SK-N-SH (cell line): ENCODE measurements at regions not wholly inside any gene's neighbourhood (a gene's known extent, or its start where the extent isn't known, plus 50 kb on each side); places are given as distances from the start of the nearest gene placed in this dataset.

ENCODE experiments used
- CTCF ChIA-PET: fragments of 300-600, 350-600 bp; formaldehyde crosslinking; extraction: SDS; loops from one replicate; lab custom pipeline; 2021; lab: Yijun Ruan, JAX
- POLR2A ChIA-PET: fragments of 350-600 bp; sonication (Branson Sonifier 250); formaldehyde crosslinking; extraction: SDS; loops from one replicate; lab custom pipeline; 2020; ENCODE audit warnings: antibody characterized with exemption, inconsistent platforms; lab: Yijun Ruan, JAX
- DNase-seq: peaks from one replicate; pipeline ENCODE4 v3.0.0; 2012
- H2AFZ ChIP-seq: fragments of 200-600 bp; sonication (generic); 2 replicates; pipeline ENCODE4 v1.8.1; 2016; ENCODE audit warnings: antibody characterized with exemption, mild to moderate bottlenecking, low read depth
- H3F3A ChIP-seq: fragments of 200-600 bp; sonication (generic); replicated peaks from 2 replicates; pipeline ENCODE3; 2016; ENCODE audit warnings: antibody characterized with exemption, mild to moderate bottlenecking; ENCODE audit not compliant: insufficient read depth
- H3K27ac ChIP-seq, 2 experiments: fragments of 200-500 bp in 1 of 2; fragments of 200-600 bp in 1 of 2; sonication (Bioruptor generic) in 1 of 2; sonication (generic), shearing (Covaris generic) in 1 of 2; 2 replicates each; pipeline versions ENCODE4 v1.5.1 to v1.6.1; 2014 to 2016; ENCODE audit warnings: low read depth in 2 of 2, inconsistent platforms in 1 of 2, low read length in 1 of 2, mild to moderate bottlenecking in 1 of 2, mixed read lengths in 1 of 2
- H3K27me3 ChIP-seq: fragments of 200-600 bp; sonication (generic), shearing (Covaris generic); 2 replicates; pipeline ENCODE4 v1.6.1; 2016; ENCODE audit warnings: mixed run types; ENCODE audit not compliant: insufficient read depth
- H3K36me3 ChIP-seq, 2 experiments: fragments of 200-500 bp in 1 of 2; fragments of 200-600 bp in 1 of 2; sonication (Bioruptor generic) in 1 of 2; sonication (generic) in 1 of 2; replicated peaks in 1 of 2; 2 replicates each; pipeline versions ENCODE3 to v1.5.1; 2014 to 2016; ENCODE audit warnings: low read length in 1 of 2, mild to moderate bottlenecking in 1 of 2; ENCODE audit not compliant: insufficient read depth in 2 of 2, control insufficient read depth in 1 of 2
- H3K4me1 ChIP-seq, 2 experiments: fragments of 200-500 bp in 1 of 2; fragments of 200-600 bp in 1 of 2; sonication (Bioruptor generic) in 1 of 2; sonication (generic), shearing (Covaris generic) in 1 of 2; 2 replicates each; pipeline versions ENCODE4 v1.5.1 to v1.6.1; 2014 to 2016; ENCODE audit warnings: low read depth in 1 of 2, low read length in 1 of 2, mixed run types in 1 of 2; ENCODE audit not compliant: insufficient read depth in 2 of 2, control insufficient read depth in 1 of 2
- H3K4me2 ChIP-seq: fragments of 200-600 bp; sonication (generic), shearing (Covaris generic); 2 replicates; pipeline ENCODE4 v1.6.1; 2017; ENCODE audit warnings: mixed run types
- H3K4me3 ChIP-seq, 2 experiments: fragments of 200-500 bp in 1 of 2; fragments of 200-600 bp in 1 of 2; sonication (Bioruptor generic) in 1 of 2; sonication (generic), shearing (Covaris generic) in 1 of 2; 2 replicates each; pipeline versions ENCODE4 v1.5.1 to v1.8.1; 2014 to 2016; ENCODE audit warnings: low read depth in 2 of 2, inconsistent platforms in 1 of 2, low read length in 1 of 2, mild to moderate bottlenecking in 1 of 2, mixed read lengths in 1 of 2, moderate library complexity in 1 of 2
- H3K79me2 ChIP-seq: fragments of 200-600 bp; sonication (generic); 2 replicates; pipeline ENCODE4 v1.8.1; 2017; ENCODE audit warnings: mild to moderate bottlenecking; ENCODE audit not compliant: insufficient read depth
- H3K9ac ChIP-seq: fragments of 200-600 bp; sonication (generic); 2 replicates; pipeline ENCODE4 v1.6.1; 2017; ENCODE audit warnings: mixed run types
- H3K9me2 ChIP-seq: fragments of 200-600 bp; sonication (generic); 2 replicates; pipeline ENCODE4 v1.6.1; 2017; ENCODE audit warnings: mixed run types
- H3K9me3 ChIP-seq: fragments of 200-600 bp; sonication (generic); 2 replicates; pipeline ENCODE4 v1.6.1; 2017; ENCODE audit warnings: mixed run types, mild to moderate bottlenecking, moderate library complexity
- H4K20me1 ChIP-seq: fragments of 200-600 bp; sonication (generic); 2 replicates; pipeline ENCODE4 v1.6.1; 2017; ENCODE audit warnings: mild to moderate bottlenecking, mixed run types; ENCODE audit not compliant: insufficient read depth
- ELF1 ChIP-seq: IDR thresholded peaks from 2 replicates; pipeline ENCODE4 v1.4.0; 2012
- EP300 ChIP-seq, 2 experiments: IDR thresholded peaks; 2 replicates each; pipeline versions ENCODE4 v1.4.0 to v1.6.1; 2012; ENCODE audit warnings: borderline replicate concordance in 1 of 2, low read depth in 1 of 2, low read length in 1 of 2
- EZH2phosphoT487 ChIP-seq: fragments of 200-600 bp; sonication (generic); IDR thresholded peaks from 2 replicates; pipeline ENCODE4 v1.6.1; 2017; ENCODE audit warnings: low read depth, mixed run types, mild to moderate bottlenecking, antibody characterized with exemption, moderate library complexity, borderline replicate concordance
- FOXJ3 ChIP-seq: sonication (generic); formaldehyde crosslinking; IDR thresholded peaks from 2 replicates; pipeline ENCODE4 v1.5.1; 2020; ENCODE audit warnings: mild to moderate bottlenecking, missing genetic modification reagents
- FOXM1 ChIP-seq: IDR thresholded peaks from 2 replicates; pipeline ENCODE4 v1.4.0; 2012; ENCODE audit warnings: low read depth, mild to moderate bottlenecking
- GABPA ChIP-seq: IDR thresholded peaks from 2 replicates; pipeline ENCODE4 v1.4.0; 2012; ENCODE audit warnings: low read depth, mild to moderate bottlenecking
- GATA2 ChIP-seq: sonication (generic); formaldehyde crosslinking; IDR thresholded peaks from 2 replicates; pipeline ENCODE4 v1.5.0; 2020; ENCODE audit warnings: mild to moderate bottlenecking, missing genetic modification reagents
- IRF3 ChIP-seq: fragments of 150-350 bp; IDR thresholded peaks from 2 replicates; pipeline ENCODE4 v1.6.1; 2016; ENCODE audit warnings: mild to moderate bottlenecking, low read depth, low read length
- JUND ChIP-seq: IDR thresholded peaks from 2 replicates; pipeline ENCODE4 v1.4.0; 2012
- NFIC ChIP-seq: IDR thresholded peaks from 2 replicates; pipeline ENCODE4 v1.4.0; 2012; ENCODE audit warnings: borderline replicate concordance
- NRF1 ChIP-seq: IDR thresholded peaks from 2 replicates; pipeline ENCODE4 v1.6.1; 2012; ENCODE audit warnings: low read depth, mild to moderate bottlenecking, low read length
- RFX5 ChIP-seq: IDR thresholded peaks from 2 replicates; pipeline ENCODE4 v1.6.1; 2012; ENCODE audit warnings: mild to moderate bottlenecking, improper control_type of control experiment, low read length
- TAF1 ChIP-seq: IDR thresholded peaks from 2 replicates; pipeline ENCODE4 v1.6.1; 2012; ENCODE audit warnings: low read depth, mild to moderate bottlenecking, low read length, moderate library complexity, borderline replicate concordance
- TCF12 ChIP-seq: IDR thresholded peaks from 2 replicates; pipeline ENCODE4 v1.4.0; 2012
- USF2 ChIP-seq: fragments of 150-350 bp; IDR thresholded peaks from 2 replicates; pipeline ENCODE4 v1.6.1; 2017; ENCODE audit warnings: antibody characterized with exemption, low read length, low read depth, borderline replicate concordance
- YY1 ChIP-seq: IDR thresholded peaks from 2 replicates; pipeline ENCODE4 v1.4.0; 2012; ENCODE audit warnings: low read depth, mild to moderate bottlenecking
- WGBS: methylation state at CpG from one replicate; pipeline ENCODE4 v1.1.6; 2017; ENCODE audit warnings: low lambda C conversion rate; 5-methylcytosine and 5-hydroxymethylcytosine counted together
- TF ChIP-seq, protein P1 (sequence below): fragments of 200-600 bp; sonication (generic); IDR thresholded peaks from 2 replicates; pipeline ENCODE4 v1.6.1; 2017; ENCODE audit warnings: antibody characterized with exemption, mild to moderate bottlenecking, moderate library complexity
- TF ChIP-seq, protein P2 (sequence below): IDR thresholded peaks from 2 replicates; pipeline ENCODE4 v1.4.0; 2012; ENCODE audit warnings: low read depth, borderline replicate concordance
- TF ChIP-seq, protein P3 (sequence below): IDR thresholded peaks from 2 replicates; pipeline ENCODE4 v1.4.0; 2012; ENCODE audit warnings: low read depth
- TF ChIP-seq, protein P4 (sequence below): IDR thresholded peaks from 2 replicates; pipeline ENCODE4 v1.6.1; 2012; ENCODE audit warnings: mild to moderate bottlenecking, low read depth, low read length, moderate library complexity

DNA sequence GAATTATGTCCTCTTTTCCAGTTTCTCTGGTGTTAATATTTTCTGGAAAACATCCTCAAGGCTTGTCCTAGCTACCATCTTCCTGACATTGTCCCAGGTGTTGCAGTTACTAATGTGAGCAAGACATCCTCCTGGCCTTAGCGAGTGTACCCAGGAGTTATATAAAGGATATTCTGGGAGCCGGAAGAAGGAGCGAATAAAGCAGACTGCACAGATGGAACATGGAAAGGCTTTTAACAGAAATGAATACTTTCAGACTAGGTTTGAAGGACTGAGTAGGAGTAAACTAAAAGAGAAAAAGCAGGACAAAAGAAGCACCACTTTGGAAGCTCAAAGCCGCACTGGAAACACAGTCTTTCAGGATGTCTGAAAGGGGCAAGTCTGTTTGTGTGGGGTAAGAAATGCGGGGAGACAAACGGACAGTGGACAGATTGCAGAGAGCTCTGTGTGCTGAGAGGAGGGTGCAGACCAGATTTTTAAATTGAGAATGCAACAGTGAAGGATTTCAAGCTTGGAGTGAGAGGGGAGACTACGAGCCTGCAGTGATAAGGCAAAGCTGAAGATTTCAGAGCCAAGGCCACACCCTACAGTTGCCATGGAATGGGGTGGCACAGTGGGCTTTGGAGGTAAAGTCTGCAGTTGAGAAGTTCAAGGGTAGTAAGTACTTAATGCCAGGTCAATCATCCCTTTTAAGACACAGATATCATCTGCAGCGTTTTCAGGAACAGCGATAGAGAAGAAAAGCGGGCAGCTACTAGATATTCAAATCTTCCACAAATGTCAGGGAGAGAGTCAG lies 94.1 kb upstream of the TAF11L2 start:
- H3K9ac ChIP-seq: no peak overlapping the region
- H3K9me2 ChIP-seq: no peaks in the 10 kb centered on the region
- no peak overlapping the region for H3K27ac ChIP-seq
- H2AFZ ChIP-seq: no peak overlapping the region
- 73% methylated on average over 10 of the region's 10 CpGs for WGBS
- H3K4me2 ChIP-seq: no peak overlapping the region
- POLR2A ChIA-PET: no interaction called here
- H4K20me1 ChIP-seq: no peaks in the 10 kb centered on the region
- H3F3A ChIP-seq: no peaks in the 10 kb centered on the region
- no peaks in the 10 kb centered on the region for H3K36me3 ChIP-seq
- H3K79me2 ChIP-seq: no peaks in the 10 kb centered on the region
- CTCF ChIA-PET: interaction anchor here (1.3 kb wide), 1 partner anchor 9 kb away, joined by 4 read pairs; no protein-coding TSS in a partner anchor
- H3K9me3 ChIP-seq: no peaks in the 10 kb centered on the region
- H3K4me1 ChIP-seq: no peaks in the 10 kb centered on the region; a peak in 1 of 4 replicates
- no peak overlapping the region for H3K4me3 ChIP-seq
- no peaks in the 10 kb centered on the region; the same call in 1 of the 2 replicates for H3K27me3 ChIP-seq
- TF ChIP-seq RFX5 (no peak), EP300 (IDR thresholded peaks at IDR 0.05; ENCODE audit: borderline replicate concordance in 1 of 2, low read depth in 1 of 2, low read length in 1 of 2) (no peak), FOXM1 (no peak), GATA2 (CRISPR knock-in tag) (no peak), NRF1 (no peak), TCF12 (no peak), TAF1 (no peak), GABPA (no peak), IRF3 (no peak), JUND (no peak), ELF1 (no peak), FOXJ3 (no peak), YY1 (no peak), EZH2phosphoT487 (no peak), NFIC (no peak), USF2 (no peak)
- TF ChIP-seq, protein P1, sequence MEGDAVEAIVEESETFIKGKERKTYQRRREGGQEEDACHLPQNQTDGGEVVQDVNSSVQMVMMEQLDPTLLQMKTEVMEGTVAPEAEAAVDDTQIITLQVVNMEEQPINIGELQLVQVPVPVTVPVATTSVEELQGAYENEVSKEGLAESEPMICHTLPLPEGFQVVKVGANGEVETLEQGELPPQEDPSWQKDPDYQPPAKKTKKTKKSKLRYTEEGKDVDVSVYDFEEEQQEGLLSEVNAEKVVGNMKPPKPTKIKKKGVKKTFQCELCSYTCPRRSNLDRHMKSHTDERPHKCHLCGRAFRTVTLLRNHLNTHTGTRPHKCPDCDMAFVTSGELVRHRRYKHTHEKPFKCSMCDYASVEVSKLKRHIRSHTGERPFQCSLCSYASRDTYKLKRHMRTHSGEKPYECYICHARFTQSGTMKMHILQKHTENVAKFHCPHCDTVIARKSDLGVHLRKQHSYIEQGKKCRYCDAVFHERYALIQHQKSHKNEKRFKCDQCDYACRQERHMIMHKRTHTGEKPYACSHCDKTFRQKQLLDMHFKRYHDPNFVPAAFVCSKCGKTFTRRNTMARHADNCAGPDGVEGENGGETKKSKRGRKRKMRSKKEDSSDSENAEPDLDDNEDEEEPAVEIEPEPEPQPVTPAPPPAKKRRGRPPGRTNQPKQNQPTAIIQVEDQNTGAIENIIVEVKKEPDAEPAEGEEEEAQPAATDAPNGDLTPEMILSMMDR: no peak
- TF ChIP-seq, protein P2, sequence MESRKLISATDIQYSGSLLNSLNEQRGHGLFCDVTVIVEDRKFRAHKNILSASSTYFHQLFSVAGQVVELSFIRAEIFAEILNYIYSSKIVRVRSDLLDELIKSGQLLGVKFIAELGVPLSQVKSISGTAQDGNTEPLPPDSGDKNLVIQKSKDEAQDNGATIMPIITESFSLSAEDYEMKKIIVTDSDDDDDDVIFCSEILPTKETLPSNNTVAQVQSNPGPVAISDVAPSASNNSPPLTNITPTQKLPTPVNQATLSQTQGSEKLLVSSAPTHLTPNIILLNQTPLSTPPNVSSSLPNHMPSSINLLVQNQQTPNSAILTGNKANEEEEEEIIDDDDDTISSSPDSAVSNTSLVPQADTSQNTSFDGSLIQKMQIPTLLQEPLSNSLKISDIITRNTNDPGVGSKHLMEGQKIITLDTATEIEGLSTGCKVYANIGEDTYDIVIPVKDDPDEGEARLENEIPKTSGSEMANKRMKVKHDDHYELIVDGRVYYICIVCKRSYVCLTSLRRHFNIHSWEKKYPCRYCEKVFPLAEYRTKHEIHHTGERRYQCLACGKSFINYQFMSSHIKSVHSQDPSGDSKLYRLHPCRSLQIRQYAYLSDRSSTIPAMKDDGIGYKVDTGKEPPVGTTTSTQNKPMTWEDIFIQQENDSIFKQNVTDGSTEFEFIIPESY: no peak
- TF ChIP-seq, protein P3, sequence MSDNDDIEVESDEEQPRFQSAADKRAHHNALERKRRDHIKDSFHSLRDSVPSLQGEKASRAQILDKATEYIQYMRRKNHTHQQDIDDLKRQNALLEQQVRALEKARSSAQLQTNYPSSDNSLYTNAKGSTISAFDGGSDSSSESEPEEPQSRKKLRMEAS: no peak
- TF ChIP-seq, protein P4, sequence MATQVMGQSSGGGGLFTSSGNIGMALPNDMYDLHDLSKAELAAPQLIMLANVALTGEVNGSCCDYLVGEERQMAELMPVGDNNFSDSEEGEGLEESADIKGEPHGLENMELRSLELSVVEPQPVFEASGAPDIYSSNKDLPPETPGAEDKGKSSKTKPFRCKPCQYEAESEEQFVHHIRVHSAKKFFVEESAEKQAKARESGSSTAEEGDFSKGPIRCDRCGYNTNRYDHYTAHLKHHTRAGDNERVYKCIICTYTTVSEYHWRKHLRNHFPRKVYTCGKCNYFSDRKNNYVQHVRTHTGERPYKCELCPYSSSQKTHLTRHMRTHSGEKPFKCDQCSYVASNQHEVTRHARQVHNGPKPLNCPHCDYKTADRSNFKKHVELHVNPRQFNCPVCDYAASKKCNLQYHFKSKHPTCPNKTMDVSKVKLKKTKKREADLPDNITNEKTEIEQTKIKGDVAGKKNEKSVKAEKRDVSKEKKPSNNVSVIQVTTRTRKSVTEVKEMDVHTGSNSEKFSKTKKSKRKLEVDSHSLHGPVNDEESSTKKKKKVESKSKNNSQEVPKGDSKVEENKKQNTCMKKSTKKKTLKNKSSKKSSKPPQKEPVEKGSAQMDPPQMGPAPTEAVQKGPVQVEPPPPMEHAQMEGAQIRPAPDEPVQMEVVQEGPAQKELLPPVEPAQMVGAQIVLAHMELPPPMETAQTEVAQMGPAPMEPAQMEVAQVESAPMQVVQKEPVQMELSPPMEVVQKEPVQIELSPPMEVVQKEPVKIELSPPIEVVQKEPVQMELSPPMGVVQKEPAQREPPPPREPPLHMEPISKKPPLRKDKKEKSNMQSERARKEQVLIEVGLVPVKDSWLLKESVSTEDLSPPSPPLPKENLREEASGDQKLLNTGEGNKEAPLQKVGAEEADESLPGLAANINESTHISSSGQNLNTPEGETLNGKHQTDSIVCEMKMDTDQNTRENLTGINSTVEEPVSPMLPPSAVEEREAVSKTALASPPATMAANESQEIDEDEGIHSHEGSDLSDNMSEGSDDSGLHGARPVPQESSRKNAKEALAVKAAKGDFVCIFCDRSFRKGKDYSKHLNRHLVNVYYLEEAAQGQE: no peak
- no peak for DNase-seq
